SK-N-SH (cell line): ENCODE measurements at regions not wholly inside any gene's neighbourhood (a gene's known extent, or its start where the extent isn't known, plus 50 kb on each side); places are given as distances from the start of the nearest gene placed in this dataset.

Source experiments
- CTCF ChIA-PET: fragments of 300-600, 350-600 bp; formaldehyde crosslinking; extraction: SDS; loops from one replicate; lab custom pipeline; 2021; lab: Yijun Ruan, JAX
- POLR2A ChIA-PET: fragments of 350-600 bp; sonication (Branson Sonifier 250); formaldehyde crosslinking; extraction: SDS; loops from one replicate; lab custom pipeline; 2020; ENCODE audit warnings: antibody characterized with exemption, inconsistent platforms; lab: Yijun Ruan, JAX
- DNase-seq: peaks from one replicate; pipeline ENCODE4 v3.0.0; 2012
- H2AFZ ChIP-seq: fragments of 200-600 bp; sonication (generic); 2 replicates; pipeline ENCODE4 v1.8.1; 2016; ENCODE audit warnings: antibody characterized with exemption, mild to moderate bottlenecking, low read depth
- H3F3A ChIP-seq: fragments of 200-600 bp; sonication (generic); replicated peaks from 2 replicates; pipeline ENCODE3; 2016; ENCODE audit warnings: antibody characterized with exemption, mild to moderate bottlenecking; ENCODE audit not compliant: insufficient read depth
- H3K27ac ChIP-seq, 2 experiments: fragments of 200-500 bp in 1 of 2; fragments of 200-600 bp in 1 of 2; sonication (Bioruptor generic) in 1 of 2; sonication (generic), shearing (Covaris generic) in 1 of 2; 2 replicates each; pipeline versions ENCODE4 v1.5.1 to v1.6.1; 2014 to 2016; ENCODE audit warnings: low read depth in 2 of 2, inconsistent platforms in 1 of 2, low read length in 1 of 2, mild to moderate bottlenecking in 1 of 2, mixed read lengths in 1 of 2
- H3K27me3 ChIP-seq: fragments of 200-600 bp; sonication (generic), shearing (Covaris generic); 2 replicates; pipeline ENCODE4 v1.6.1; 2016; ENCODE audit warnings: mixed run types; ENCODE audit not compliant: insufficient read depth
- H3K36me3 ChIP-seq, 2 experiments: fragments of 200-500 bp in 1 of 2; fragments of 200-600 bp in 1 of 2; sonication (Bioruptor generic) in 1 of 2; sonication (generic) in 1 of 2; replicated peaks in 1 of 2; 2 replicates each; pipeline versions ENCODE3 to v1.5.1; 2014 to 2016; ENCODE audit warnings: low read length in 1 of 2, mild to moderate bottlenecking in 1 of 2; ENCODE audit not compliant: insufficient read depth in 2 of 2, control insufficient read depth in 1 of 2
- H3K4me1 ChIP-seq, 2 experiments: fragments of 200-500 bp in 1 of 2; fragments of 200-600 bp in 1 of 2; sonication (Bioruptor generic) in 1 of 2; sonication (generic), shearing (Covaris generic) in 1 of 2; 2 replicates each; pipeline versions ENCODE4 v1.5.1 to v1.6.1; 2014 to 2016; ENCODE audit warnings: low read depth in 1 of 2, low read length in 1 of 2, mixed run types in 1 of 2; ENCODE audit not compliant: insufficient read depth in 2 of 2, control insufficient read depth in 1 of 2
- H3K4me2 ChIP-seq: fragments of 200-600 bp; sonication (generic), shearing (Covaris generic); 2 replicates; pipeline ENCODE4 v1.6.1; 2017; ENCODE audit warnings: mixed run types
- H3K4me3 ChIP-seq, 2 experiments: fragments of 200-500 bp in 1 of 2; fragments of 200-600 bp in 1 of 2; sonication (Bioruptor generic) in 1 of 2; sonication (generic), shearing (Covaris generic) in 1 of 2; 2 replicates each; pipeline versions ENCODE4 v1.5.1 to v1.8.1; 2014 to 2016; ENCODE audit warnings: low read depth in 2 of 2, inconsistent platforms in 1 of 2, low read length in 1 of 2, mild to moderate bottlenecking in 1 of 2, mixed read lengths in 1 of 2, moderate library complexity in 1 of 2
- H3K79me2 ChIP-seq: fragments of 200-600 bp; sonication (generic); 2 replicates; pipeline ENCODE4 v1.8.1; 2017; ENCODE audit warnings: mild to moderate bottlenecking; ENCODE audit not compliant: insufficient read depth
- H3K9ac ChIP-seq: fragments of 200-600 bp; sonication (generic); 2 replicates; pipeline ENCODE4 v1.6.1; 2017; ENCODE audit warnings: mixed run types
- H3K9me2 ChIP-seq: fragments of 200-600 bp; sonication (generic); 2 replicates; pipeline ENCODE4 v1.6.1; 2017; ENCODE audit warnings: mixed run types
- H3K9me3 ChIP-seq: fragments of 200-600 bp; sonication (generic); 2 replicates; pipeline ENCODE4 v1.6.1; 2017; ENCODE audit warnings: mixed run types, mild to moderate bottlenecking, moderate library complexity
- H4K20me1 ChIP-seq: fragments of 200-600 bp; sonication (generic); 2 replicates; pipeline ENCODE4 v1.6.1; 2017; ENCODE audit warnings: mild to moderate bottlenecking, mixed run types; ENCODE audit not compliant: insufficient read depth
- CHD2 ChIP-seq: fragments of 150-350 bp; IDR thresholded peaks from 2 replicates; pipeline ENCODE4 v1.6.1; 2018; ENCODE audit warnings: low read length; ENCODE audit not compliant: partially characterized antibody
- ELF1 ChIP-seq: IDR thresholded peaks from 2 replicates; pipeline ENCODE4 v1.4.0; 2012
- EP300 ChIP-seq, 2 experiments: IDR thresholded peaks; 2 replicates each; pipeline versions ENCODE4 v1.4.0 to v1.6.1; 2012; ENCODE audit warnings: borderline replicate concordance in 1 of 2, low read depth in 1 of 2, low read length in 1 of 2
- EZH2phosphoT487 ChIP-seq: fragments of 200-600 bp; sonication (generic); IDR thresholded peaks from 2 replicates; pipeline ENCODE4 v1.6.1; 2017; ENCODE audit warnings: low read depth, mixed run types, mild to moderate bottlenecking, antibody characterized with exemption, moderate library complexity, borderline replicate concordance
- FOXM1 ChIP-seq: IDR thresholded peaks from 2 replicates; pipeline ENCODE4 v1.4.0; 2012; ENCODE audit warnings: low read depth, mild to moderate bottlenecking
- GABPA ChIP-seq: IDR thresholded peaks from 2 replicates; pipeline ENCODE4 v1.4.0; 2012; ENCODE audit warnings: low read depth, mild to moderate bottlenecking
- MEF2A ChIP-seq: IDR thresholded peaks from 2 replicates; pipeline ENCODE4 v1.4.0; 2012; ENCODE audit warnings: low read depth, borderline replicate concordance
- MXI1 ChIP-seq: IDR thresholded peaks from 2 replicates; pipeline ENCODE4 v1.6.1; 2012; ENCODE audit warnings: mild to moderate bottlenecking, low read depth, low read length, improper control_type of control experiment
- NFIC ChIP-seq: IDR thresholded peaks from 2 replicates; pipeline ENCODE4 v1.4.0; 2012; ENCODE audit warnings: borderline replicate concordance
- NRF1 ChIP-seq: IDR thresholded peaks from 2 replicates; pipeline ENCODE4 v1.6.1; 2012; ENCODE audit warnings: low read depth, mild to moderate bottlenecking, low read length
- POLR2AphosphoS5 ChIP-seq: IDR thresholded peaks from 2 replicates; pipeline ENCODE4 v1.6.1; 2012; ENCODE audit warnings: low read depth, low read length
- RAD21 ChIP-seq: IDR thresholded peaks from 2 replicates; pipeline ENCODE4 v1.6.1; 2012; ENCODE audit warnings: mild to moderate bottlenecking, low read length
- RCOR1 ChIP-seq: fragments of 150-350 bp; IDR thresholded peaks from 2 replicates; pipeline ENCODE4 v1.6.1; 2017; ENCODE audit warnings: antibody characterized with exemption, low read length
- RXRA ChIP-seq: IDR thresholded peaks from 2 replicates; pipeline ENCODE4 v1.4.0; 2012; ENCODE audit warnings: low read depth, mild to moderate bottlenecking, borderline replicate concordance
- SIN3A ChIP-seq: IDR thresholded peaks from 2 replicates; pipeline ENCODE4 v1.6.1; 2012; ENCODE audit warnings: low read depth, mild to moderate bottlenecking, low read length, moderate library complexity, borderline replicate concordance
- TAF1 ChIP-seq: IDR thresholded peaks from 2 replicates; pipeline ENCODE4 v1.6.1; 2012; ENCODE audit warnings: low read depth, mild to moderate bottlenecking, low read length, moderate library complexity, borderline replicate concordance
- TCF12 ChIP-seq: IDR thresholded peaks from 2 replicates; pipeline ENCODE4 v1.4.0; 2012
- TEAD4 ChIP-seq: IDR thresholded peaks from 2 replicates; pipeline ENCODE4 v1.4.0; 2012; ENCODE audit warnings: mild to moderate bottlenecking, borderline replicate concordance; ENCODE audit not compliant: insufficient read depth
- YY1 ChIP-seq: IDR thresholded peaks from 2 replicates; pipeline ENCODE4 v1.4.0; 2012; ENCODE audit warnings: low read depth, mild to moderate bottlenecking
- WGBS: methylation state at CpG from one replicate; pipeline ENCODE4 v1.1.6; 2017; ENCODE audit warnings: low lambda C conversion rate; 5-methylcytosine and 5-hydroxymethylcytosine counted together
- TF ChIP-seq, protein P1 (sequence below): fragments of 200-600 bp; sonication (generic); IDR thresholded peaks from 2 replicates; pipeline ENCODE4 v1.6.1; 2017; ENCODE audit warnings: antibody characterized with exemption, mild to moderate bottlenecking, moderate library complexity
- TF ChIP-seq, protein P2 (sequence below): IDR thresholded peaks from 2 replicates; pipeline ENCODE4; 2012
- TF ChIP-seq, protein P3 (sequence below): fragments of 150-350 bp; IDR thresholded peaks from 2 replicates; pipeline ENCODE4 v1.6.1; 2016; ENCODE audit warnings: mild to moderate bottlenecking, low read depth, low read length
- TF ChIP-seq, protein P4 (sequence below): fragments of 150-350 bp; IDR thresholded peaks from 2 replicates; pipeline ENCODE4 v1.6.1; 2017; ENCODE audit warnings: antibody characterized with exemption, low read length, low read depth, borderline replicate concordance
- TF ChIP-seq, protein P5 (sequence below): IDR thresholded peaks from 2 replicates; pipeline ENCODE4 v1.4.0; 2012; ENCODE audit warnings: low read depth, borderline replicate concordance
- TF ChIP-seq, protein P6 (sequence below): IDR thresholded peaks from 2 replicates; pipeline ENCODE4 v1.4.0; 2012; ENCODE audit warnings: low read depth
- TF ChIP-seq, protein P7 (sequence below): IDR thresholded peaks from 2 replicates; pipeline ENCODE4 v1.6.1; 2012; ENCODE audit warnings: mild to moderate bottlenecking, low read depth, low read length, moderate library complexity

DNA sequence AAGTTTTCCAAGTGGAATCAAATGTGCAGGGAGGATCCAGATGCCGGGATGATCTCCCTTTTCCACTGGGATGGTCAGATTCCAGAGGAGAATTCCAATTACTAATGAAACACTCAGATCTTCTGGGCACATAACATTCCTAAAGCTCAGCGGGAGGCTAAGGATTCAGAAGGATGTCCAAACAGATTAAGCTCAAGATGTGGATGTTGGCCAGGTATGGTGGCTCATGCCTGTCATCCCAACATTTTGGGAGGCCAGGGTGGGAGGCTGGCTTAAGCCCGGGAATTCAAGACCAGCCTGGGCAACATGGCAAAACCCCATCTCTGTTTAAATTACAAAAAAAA is 62.0 kb upstream of the PNMA1 start:
- 68% methylated on average over 3 of the region's 3 CpGs for WGBS
- POLR2A ChIA-PET, result no interaction called here
- Histone ChIP-seq H3K27me3 (no peaks in the 10 kb centered on the region), H3K4me1 (peaks cover 13 to 16% of the 10 kb centered on the region in 2 experiments), H3K9me3 (no peaks in the 10 kb centered on the region), H3K27ac (peak overlapping the region in 1 of 2 experiments; percentile 55; a peak in 2 of 4 replicates), H4K20me1 (peaks cover 49% of the 10 kb centered on the region), H3K4me3 (no peak overlapping the region), H3K9ac (no peak overlapping the region), H2AFZ (no peak overlapping the region), H3K79me2 (peaks cover 91% of the 10 kb centered on the region), H3F3A (no peaks in the 10 kb centered on the region), H3K36me3 (no peaks in the 10 kb centered on the region), H3K9me2 (no peaks in the 10 kb centered on the region), H3K4me2 (peak overlapping the region; percentile 30; the same call in 1 of the 2 replicates)
- DNase-seq, result no peak
- CTCF ChIA-PET, result interaction anchor here (4.5 kb wide), 1 partner anchor 17 kb away, joined by 23 read pairs; a partner anchor contains a TSS
- peak; percentile 42 for TF ChIP-seq NFIC
- TF ChIP-seq TEAD4, result no peak
- TF ChIP-seq CHD2, result no peak
- TF ChIP-seq RAD21, result no peak
- TF ChIP-seq EP300 (IDR thresholded peaks at IDR 0.05; ENCODE audit: borderline replicate concordance in 1 of 2, low read depth in 1 of 2, low read length in 1 of 2), result peak in 1 of 2 experiments; percentile 10; a peak in 1 of 4 replicates
- TF ChIP-seq MXI1, result no peak
- no peak for TF ChIP-seq EZH2phosphoT487
- TF ChIP-seq RXRA, result no peak
- TF ChIP-seq, protein P1, sequence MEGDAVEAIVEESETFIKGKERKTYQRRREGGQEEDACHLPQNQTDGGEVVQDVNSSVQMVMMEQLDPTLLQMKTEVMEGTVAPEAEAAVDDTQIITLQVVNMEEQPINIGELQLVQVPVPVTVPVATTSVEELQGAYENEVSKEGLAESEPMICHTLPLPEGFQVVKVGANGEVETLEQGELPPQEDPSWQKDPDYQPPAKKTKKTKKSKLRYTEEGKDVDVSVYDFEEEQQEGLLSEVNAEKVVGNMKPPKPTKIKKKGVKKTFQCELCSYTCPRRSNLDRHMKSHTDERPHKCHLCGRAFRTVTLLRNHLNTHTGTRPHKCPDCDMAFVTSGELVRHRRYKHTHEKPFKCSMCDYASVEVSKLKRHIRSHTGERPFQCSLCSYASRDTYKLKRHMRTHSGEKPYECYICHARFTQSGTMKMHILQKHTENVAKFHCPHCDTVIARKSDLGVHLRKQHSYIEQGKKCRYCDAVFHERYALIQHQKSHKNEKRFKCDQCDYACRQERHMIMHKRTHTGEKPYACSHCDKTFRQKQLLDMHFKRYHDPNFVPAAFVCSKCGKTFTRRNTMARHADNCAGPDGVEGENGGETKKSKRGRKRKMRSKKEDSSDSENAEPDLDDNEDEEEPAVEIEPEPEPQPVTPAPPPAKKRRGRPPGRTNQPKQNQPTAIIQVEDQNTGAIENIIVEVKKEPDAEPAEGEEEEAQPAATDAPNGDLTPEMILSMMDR, result no peak
- TF ChIP-seq, protein P2, sequence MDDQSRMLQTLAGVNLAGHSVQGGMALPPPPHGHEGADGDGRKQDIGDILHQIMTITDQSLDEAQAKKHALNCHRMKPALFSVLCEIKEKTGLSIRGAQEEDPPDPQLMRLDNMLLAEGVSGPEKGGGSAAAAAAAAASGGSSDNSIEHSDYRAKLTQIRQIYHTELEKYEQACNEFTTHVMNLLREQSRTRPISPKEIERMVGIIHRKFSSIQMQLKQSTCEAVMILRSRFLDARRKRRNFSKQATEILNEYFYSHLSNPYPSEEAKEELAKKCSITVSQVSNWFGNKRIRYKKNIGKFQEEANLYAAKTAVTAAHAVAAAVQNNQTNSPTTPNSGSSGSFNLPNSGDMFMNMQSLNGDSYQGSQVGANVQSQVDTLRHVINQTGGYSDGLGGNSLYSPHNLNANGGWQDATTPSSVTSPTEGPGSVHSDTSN, result peak; percentile 88
- TF ChIP-seq, protein P3, sequence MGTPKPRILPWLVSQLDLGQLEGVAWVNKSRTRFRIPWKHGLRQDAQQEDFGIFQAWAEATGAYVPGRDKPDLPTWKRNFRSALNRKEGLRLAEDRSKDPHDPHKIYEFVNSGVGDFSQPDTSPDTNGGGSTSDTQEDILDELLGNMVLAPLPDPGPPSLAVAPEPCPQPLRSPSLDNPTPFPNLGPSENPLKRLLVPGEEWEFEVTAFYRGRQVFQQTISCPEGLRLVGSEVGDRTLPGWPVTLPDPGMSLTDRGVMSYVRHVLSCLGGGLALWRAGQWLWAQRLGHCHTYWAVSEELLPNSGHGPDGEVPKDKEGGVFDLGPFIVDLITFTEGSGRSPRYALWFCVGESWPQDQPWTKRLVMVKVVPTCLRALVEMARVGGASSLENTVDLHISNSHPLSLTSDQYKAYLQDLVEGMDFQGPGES, result no peak
- no peak for TF ChIP-seq ELF1
- TF ChIP-seq, protein P4, sequence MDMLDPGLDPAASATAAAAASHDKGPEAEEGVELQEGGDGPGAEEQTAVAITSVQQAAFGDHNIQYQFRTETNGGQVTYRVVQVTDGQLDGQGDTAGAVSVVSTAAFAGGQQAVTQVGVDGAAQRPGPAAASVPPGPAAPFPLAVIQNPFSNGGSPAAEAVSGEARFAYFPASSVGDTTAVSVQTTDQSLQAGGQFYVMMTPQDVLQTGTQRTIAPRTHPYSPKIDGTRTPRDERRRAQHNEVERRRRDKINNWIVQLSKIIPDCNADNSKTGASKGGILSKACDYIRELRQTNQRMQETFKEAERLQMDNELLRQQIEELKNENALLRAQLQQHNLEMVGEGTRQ, result no peak
- no peak for TF ChIP-seq YY1
- no peak for TF ChIP-seq RCOR1
- TF ChIP-seq, protein P5, sequence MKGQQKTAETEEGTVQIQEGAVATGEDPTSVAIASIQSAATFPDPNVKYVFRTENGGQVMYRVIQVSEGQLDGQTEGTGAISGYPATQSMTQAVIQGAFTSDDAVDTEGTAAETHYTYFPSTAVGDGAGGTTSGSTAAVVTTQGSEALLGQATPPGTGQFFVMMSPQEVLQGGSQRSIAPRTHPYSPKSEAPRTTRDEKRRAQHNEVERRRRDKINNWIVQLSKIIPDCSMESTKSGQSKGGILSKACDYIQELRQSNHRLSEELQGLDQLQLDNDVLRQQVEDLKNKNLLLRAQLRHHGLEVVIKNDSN, result no peak
- TF ChIP-seq NRF1, result no peak
- no peak for TF ChIP-seq POLR2AphosphoS5
- no peak for TF ChIP-seq MEF2A
- TF ChIP-seq, protein P6, sequence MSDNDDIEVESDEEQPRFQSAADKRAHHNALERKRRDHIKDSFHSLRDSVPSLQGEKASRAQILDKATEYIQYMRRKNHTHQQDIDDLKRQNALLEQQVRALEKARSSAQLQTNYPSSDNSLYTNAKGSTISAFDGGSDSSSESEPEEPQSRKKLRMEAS, result no peak
- no peak for TF ChIP-seq SIN3A
- no peak for TF ChIP-seq GABPA
- peak; percentile 85 for TF ChIP-seq TCF12
- no peak for TF ChIP-seq TAF1
- TF ChIP-seq, protein P7, sequence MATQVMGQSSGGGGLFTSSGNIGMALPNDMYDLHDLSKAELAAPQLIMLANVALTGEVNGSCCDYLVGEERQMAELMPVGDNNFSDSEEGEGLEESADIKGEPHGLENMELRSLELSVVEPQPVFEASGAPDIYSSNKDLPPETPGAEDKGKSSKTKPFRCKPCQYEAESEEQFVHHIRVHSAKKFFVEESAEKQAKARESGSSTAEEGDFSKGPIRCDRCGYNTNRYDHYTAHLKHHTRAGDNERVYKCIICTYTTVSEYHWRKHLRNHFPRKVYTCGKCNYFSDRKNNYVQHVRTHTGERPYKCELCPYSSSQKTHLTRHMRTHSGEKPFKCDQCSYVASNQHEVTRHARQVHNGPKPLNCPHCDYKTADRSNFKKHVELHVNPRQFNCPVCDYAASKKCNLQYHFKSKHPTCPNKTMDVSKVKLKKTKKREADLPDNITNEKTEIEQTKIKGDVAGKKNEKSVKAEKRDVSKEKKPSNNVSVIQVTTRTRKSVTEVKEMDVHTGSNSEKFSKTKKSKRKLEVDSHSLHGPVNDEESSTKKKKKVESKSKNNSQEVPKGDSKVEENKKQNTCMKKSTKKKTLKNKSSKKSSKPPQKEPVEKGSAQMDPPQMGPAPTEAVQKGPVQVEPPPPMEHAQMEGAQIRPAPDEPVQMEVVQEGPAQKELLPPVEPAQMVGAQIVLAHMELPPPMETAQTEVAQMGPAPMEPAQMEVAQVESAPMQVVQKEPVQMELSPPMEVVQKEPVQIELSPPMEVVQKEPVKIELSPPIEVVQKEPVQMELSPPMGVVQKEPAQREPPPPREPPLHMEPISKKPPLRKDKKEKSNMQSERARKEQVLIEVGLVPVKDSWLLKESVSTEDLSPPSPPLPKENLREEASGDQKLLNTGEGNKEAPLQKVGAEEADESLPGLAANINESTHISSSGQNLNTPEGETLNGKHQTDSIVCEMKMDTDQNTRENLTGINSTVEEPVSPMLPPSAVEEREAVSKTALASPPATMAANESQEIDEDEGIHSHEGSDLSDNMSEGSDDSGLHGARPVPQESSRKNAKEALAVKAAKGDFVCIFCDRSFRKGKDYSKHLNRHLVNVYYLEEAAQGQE, result no peak; the same call in 1 of the 2 replicates
- no peak for TF ChIP-seq FOXM1
